ENCODE measurements at regions not wholly inside any gene's neighbourhood (a gene's known extent, or its start where the extent isn't known, plus 50 kb on each side); places are given as distances from the start of the nearest gene placed in this dataset.

DNA sequence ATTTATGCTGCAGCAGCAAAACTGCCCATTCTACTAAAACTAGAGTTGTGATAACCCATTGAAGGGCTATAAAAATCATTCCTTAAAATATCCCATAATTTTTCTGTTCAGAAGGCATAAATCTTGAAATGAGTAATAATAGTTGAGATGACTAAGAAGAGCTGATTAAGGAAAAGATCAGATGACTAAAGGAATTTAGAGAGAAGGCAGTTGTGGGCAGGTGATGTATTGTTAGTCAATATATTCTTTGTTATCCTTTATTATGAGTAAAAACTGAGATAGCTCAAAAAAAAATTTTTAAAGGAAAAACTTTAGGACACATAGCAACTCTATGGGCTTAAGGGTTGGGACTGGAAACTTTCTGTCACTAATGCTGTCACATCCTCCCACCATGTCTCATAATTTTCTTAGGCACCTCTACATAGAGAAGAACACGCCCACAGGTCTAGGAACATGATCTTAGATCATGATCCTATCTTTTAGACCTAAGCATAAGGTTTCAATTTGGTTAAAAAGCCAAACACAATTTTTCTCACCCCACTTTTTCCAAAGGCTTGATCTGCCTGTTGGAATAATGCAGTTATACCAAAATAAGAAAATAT, 597.5 kb upstream of the MEF2C start:
- Histone ChIP-seq H3K4me3 (ENCODE audit: low read depth, low read length, poor library complexity, severe bottlenecking) (no peak overlapping the region), H4K20me1 (ENCODE audit: insufficient read depth, low read length) (no peaks in the 10 kb centered on the region), H3K4me2 (ENCODE audit: low read length) (no peak overlapping the region), H3K4me1 (ENCODE audit: insufficient read depth, low read length, poor library complexity, severe bottlenecking) (no peaks in the 10 kb centered on the region), H3K79me2 (ENCODE audit: insufficient read depth, low read depth, low read length) (no peaks in the 10 kb centered on the region), H3K9me3 (ENCODE audit: low read length) (no peaks in the 10 kb centered on the region), H3K27ac (ENCODE audit: low read depth, low read length, poor library complexity, severe bottlenecking) (no peak overlapping the region), H3K9me2 (ENCODE audit: insufficient read depth, low read length) (no peaks in the 10 kb centered on the region), H3K36me3 (ENCODE audit: insufficient read depth, low read length) (no peaks in the 10 kb centered on the region), H2AFZ (ENCODE audit: low read length) (no peak overlapping the region)
- BruUV-seq (replicated peaks), result no TSS peak
- TF ChIP-seq EZH2phosphoT487 (IDR thresholded peaks at IDR 0.05; ENCODE audit: borderline replicate concordance, low read depth, low read length), result no peak
- ChIA-PET CTCF (ENCODE audit: unreplicated experiment) (no interaction called here), POLR2A (no interaction called here)
- DNase-seq (ENCODE audit: low spot score), result no peak
- intact Hi-C loops (cut with micrococcal nuclease; ENCODE audit: unreplicated experiment), result no loop called here

- Histone ChIP-seq H3K4me3 (ENCODE audit: low read depth, low read length, poor library complexity, severe bottlenecking) (no peak overlapping the region), H2AFZ (ENCODE audit: low read length) (no peak overlapping the region), H3K4me2 (ENCODE audit: low read length) (no peak overlapping the region), H3K4me1 (ENCODE audit: insufficient read depth, low read length, poor library complexity, severe bottlenecking) (no peaks in the 10 kb centered on the region), H3K36me3 (ENCODE audit: insufficient read depth, low read length) (no peaks in the 10 kb centered on the region), H3K9me3 (ENCODE audit: low read length) (no peaks in the 10 kb centered on the region), H3K79me2 (ENCODE audit: insufficient read depth, low read depth, low read length) (no peaks in the 10 kb centered on the region), H4K20me1 (ENCODE audit: insufficient read depth, low read length) (no peaks in the 10 kb centered on the region), H3K9me2 (ENCODE audit: insufficient read depth, low read length) (no peaks in the 10 kb centered on the region), H3K27ac (ENCODE audit: low read depth, low read length, poor library complexity, severe bottlenecking) (no peak overlapping the region)
- no TSS peak for BruUV-seq (replicated peaks)
- ChIA-PET CTCF (ENCODE audit: unreplicated experiment) (no interaction called here), POLR2A (no interaction called here)
- intact Hi-C loops (cut with micrococcal nuclease; ENCODE audit: unreplicated experiment), result no loop called here
- TF ChIP-seq CTCF (conservative IDR thresholded peaks at IDR 0.05; ENCODE audit: low read length), result no peak
- TF ChIP-seq EZH2phosphoT487 (IDR thresholded peaks at IDR 0.05; ENCODE audit: borderline replicate concordance, low read depth, low read length), result no peak
- no peak for DNase-seq (ENCODE audit: low spot score)
Measured at GRCh38 chr5:89478851-89479250, 595.9 kb upstream of the MEF2C start.

DNA sequence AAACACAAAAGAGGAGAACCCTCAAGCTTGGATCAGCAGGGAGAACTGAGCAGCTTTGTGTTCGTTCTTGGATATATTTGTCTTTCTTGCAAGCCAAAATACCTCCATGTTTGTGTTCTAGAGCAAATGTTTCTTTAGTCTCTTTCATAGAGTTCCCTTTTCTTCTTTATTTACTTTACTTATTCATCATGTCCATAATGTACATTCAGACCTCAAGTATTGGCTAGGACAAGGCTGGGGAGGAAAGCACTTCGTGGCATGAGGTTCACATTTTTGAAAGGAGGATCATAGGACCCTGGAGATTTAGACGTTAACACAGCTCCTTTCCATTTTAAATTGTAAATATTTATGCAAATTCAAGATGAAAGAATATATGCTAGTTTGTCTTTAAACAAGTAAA, 590.2 kb upstream of the MEF2C start:
- Histone ChIP-seq H2AFZ (ENCODE audit: low read length) (no peak overlapping the region), H3K79me2 (ENCODE audit: insufficient read depth, low read depth, low read length) (no peaks in the 10 kb centered on the region), H3K4me1 (ENCODE audit: insufficient read depth, low read length, poor library complexity, severe bottlenecking) (no peaks in the 10 kb centered on the region), H3K27ac (ENCODE audit: low read depth, low read length, poor library complexity, severe bottlenecking) (no peak overlapping the region), H3K4me2 (ENCODE audit: low read length) (no peak overlapping the region), H3K36me3 (ENCODE audit: insufficient read depth, low read length) (no peaks in the 10 kb centered on the region), H4K20me1 (ENCODE audit: insufficient read depth, low read length) (no peaks in the 10 kb centered on the region), H3K4me3 (ENCODE audit: low read depth, low read length, poor library complexity, severe bottlenecking) (no peak overlapping the region), H3K9me2 (ENCODE audit: insufficient read depth, low read length) (no peaks in the 10 kb centered on the region), H3K9me3 (ENCODE audit: low read length) (no peaks in the 10 kb centered on the region)
- CTCF ChIA-PET (ENCODE audit: unreplicated experiment), result no interaction called here
- POLR2A ChIA-PET, result interaction anchor here (0.5 to 0.6 kb wide), 2 partner anchors 41 to 210 kb away, joined by 3 to 4 read pairs; no protein-coding TSS in a partner anchor
- intact Hi-C loops (cut with micrococcal nuclease; ENCODE audit: unreplicated experiment), result no loop called here
- DNase-seq (ENCODE audit: low spot score), result no peak
- TF ChIP-seq EZH2phosphoT487 (IDR thresholded peaks at IDR 0.05; ENCODE audit: borderline replicate concordance, low read depth, low read length), result no peak
- TF ChIP-seq CTCF (conservative IDR thresholded peaks at IDR 0.05; ENCODE audit: low read length), result no peak
- BruUV-seq (replicated peaks), result no TSS peak

All from OCI-LY7 (cell line).